HG03025 (cell line): ENCODE measurements at regions not wholly inside any gene's neighbourhood (a gene's known extent, or its start where the extent isn't known, plus 50 kb on each side); places are given as distances from the start of the nearest gene placed in this dataset.

ENCODE experiments used
- ATAC-seq: cut with Tn5 transposase; IDR thresholded peaks from one replicate; pipeline ENCODE4 v1.9.1; 2021; ENCODE audit warnings: mild to moderate bottlenecking, moderate library complexity; ENCODE audit not compliant: unreplicated experiment, low FRiP score

DNA sequence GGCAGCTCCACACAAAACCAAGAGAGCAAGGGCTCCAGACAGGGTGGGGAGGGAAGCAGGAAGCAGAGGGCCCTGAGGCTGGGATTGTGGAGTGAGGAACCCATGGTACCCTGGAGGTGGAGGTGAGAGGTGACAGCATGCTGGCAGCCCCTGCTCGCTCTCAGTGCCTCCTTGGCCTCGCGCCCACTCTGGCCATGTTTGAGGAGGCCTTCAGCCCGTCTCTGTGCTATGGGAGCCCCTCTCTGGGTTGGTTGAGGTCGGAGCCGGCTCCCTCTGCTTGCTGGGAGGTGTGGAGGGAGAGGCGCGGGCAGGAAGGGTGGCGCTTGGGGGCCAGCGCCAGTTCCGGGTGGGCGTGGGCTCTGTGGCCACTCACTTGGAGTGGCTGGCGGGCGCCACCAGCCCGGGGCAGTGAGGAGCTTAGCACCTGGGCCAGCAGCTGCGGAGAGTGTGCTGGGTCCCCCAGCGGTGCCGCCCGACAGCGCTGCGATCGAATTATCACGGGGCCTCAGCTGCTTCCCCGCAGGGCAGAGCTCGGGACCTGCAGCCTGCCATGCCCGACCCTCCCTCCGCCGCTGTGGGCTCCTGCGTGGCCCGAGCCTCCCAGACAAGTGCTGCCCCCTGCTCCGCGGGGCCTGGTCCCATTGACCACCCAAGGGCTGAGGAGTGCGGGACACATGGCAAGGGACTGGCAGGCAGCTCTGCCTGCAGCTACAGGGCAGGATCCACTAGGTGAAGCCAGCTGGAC lies 196.0 kb downstream of the DACT1 start:
- ATAC-seq, result no peak

DNA sequence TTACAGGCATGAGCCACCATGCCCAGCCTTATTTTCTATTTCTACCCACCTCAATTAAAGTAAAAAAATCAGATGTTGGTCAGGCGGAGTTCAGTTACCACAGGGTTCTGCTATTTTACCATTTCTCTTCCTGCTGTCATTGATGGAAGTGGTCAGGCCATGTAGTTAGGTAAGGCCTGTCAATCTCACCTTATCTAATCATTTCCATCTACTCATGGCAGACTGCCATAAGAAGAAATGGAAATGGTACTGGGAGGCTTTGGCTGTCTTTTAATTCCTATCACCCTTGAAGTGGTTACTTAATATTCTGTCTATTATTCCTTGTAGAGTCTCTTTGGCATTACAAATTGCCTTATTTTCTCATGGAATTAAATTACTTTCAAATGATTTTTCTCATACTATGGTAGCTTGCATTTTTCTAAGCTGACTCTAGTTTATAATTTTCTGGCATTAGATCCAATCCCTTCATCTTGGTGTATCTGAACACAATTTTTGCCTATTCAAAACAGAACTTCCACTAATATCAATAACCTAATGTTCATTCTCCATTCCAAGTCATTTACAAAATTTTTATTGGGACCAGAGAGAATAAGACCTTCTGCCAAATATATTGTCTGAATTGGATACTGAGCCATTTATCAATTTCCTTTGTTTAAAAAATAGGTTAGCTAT lies 198.7 kb downstream of the DACT1 start:
- ATAC-seq, result no peak

DNA sequence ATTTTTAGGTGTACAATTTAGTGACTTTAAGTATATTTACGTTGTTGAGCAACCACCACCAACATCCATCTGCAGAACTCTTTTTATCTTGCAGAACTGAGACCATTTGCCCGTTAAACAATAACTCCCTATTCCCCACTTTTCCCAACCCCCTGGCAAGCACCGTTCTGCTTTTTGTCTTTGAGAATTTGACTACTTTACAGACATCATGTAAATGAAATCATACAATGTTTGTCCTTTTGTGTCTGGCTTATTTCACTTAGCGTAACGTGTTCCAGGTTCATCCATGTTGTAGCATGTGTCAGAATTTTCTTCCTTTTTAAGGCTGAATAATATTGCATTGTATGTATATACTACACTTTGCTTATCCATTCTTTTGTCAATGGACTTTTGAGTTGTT lies 201.5 kb downstream of the DACT1 start:
- no peak for ATAC-seq

DNA sequence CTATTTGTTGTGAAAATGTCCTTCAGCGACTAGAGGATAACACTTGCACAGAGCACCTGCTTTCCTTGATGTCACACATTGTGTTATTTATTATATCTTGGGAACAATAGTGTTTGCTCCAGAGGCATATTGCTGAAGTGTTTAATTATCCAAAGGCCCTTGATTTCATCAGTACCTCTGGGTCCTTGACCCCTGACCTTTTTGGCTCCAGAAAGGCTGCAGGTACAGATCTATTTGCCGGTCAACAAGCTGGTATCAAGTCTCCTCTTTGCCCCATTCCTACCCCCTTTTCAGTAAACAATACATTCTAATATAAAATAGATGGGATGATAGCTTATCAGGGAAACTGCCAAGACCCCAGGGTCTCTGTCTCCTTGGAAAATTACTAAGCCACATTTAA lies 206.8 kb downstream of the DACT1 start:
- no peak for ATAC-seq

DNA sequence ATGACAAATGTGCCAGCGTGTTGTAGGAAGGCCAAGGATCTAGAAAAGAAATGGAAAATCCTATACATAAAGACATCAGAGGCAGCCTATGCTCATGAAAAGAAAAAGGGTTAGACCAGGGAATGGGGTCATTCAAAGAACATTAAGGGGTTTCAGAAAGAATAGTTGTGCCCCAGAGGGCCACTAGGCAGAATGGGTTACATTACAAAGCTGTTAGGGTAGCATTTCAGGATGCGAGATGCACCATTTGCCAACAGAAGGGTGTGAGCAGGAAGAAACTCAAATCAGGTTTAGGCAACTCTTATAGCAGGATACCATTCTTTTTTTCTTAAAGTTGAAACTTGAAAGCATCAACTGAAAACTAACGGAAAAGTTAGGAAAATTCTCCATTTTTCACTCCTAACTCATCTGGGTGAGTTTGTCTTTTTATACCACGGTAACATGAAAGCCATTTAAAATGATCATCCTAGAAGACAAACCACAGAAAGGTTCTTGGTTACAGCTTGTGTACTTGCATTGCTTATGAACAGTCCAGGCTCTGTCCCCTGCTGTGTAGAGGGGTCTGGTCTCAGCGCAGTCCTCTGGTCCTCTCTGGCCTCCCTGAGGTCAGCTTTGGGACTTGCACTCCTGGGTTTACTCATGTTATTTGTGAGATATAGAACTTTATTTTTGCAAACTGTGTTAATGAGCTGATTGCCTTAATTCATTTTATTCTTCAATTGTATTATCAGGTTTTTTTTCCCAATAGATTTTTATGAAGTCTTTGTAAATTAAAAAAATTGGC lies 209.1 kb downstream of the DACT1 start:
- ATAC-seq, result no peak

DNA sequence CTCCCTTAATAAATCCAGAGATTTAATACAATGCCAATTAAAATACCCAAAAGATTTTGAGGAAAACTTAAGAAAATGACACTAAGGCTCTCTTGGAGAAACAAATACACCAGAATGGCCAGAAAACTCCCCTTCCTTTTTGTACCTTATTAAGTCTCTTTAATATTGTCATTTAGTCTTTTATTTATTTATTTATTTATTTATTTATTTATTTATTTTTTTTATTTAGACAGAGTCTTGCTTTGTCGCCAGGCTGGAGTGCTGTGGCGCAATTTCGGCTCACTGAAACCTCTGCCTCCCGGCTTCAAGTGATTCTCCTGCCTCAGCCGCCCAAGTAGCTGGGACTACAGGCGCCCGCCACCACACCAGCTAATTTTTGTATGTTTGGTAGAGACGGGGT lies 210.6 kb downstream of the DACT1 start:
- no peak for ATAC-seq

DNA sequence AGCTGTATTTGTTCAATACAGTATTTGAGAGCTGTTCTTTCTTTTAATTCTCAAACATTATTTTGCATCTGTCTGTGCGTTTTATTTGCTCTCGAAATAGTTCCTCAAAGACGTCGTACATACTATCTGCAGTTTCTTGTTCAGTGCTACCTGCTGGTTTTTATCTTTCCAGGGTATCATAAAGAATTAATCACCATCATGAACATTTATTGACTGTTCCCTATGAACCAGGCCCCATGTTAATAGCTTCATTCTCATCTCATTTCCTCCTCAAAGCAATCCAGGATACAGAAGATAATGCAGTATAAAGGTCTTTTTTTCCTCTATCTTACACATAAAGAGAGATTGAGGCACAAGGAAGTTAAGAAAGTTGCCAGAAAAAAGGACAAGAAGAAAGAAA lies 211.8 kb downstream of the DACT1 start:
- ATAC-seq, result no peak

DNA sequence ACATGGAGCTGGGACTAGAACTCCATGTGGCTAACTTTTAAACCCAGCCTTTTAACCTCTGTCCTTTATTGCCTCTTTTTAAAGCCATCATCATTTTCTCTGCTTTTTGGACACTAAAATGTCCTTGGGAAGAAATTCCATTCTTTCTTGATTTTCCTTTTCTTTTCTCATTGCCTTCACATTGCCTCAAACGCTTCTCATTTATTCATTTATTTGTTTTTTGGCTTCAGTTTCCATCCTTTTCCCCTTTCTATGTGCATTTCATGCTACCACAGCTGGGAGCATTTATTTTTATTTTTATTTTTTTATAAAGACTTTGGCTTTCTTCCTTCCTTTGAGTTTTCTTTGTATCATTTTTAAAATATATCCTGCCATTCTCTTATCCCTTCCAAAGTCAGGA lies 212.2 kb downstream of the DACT1 start:
- ATAC-seq, result no peak

DNA sequence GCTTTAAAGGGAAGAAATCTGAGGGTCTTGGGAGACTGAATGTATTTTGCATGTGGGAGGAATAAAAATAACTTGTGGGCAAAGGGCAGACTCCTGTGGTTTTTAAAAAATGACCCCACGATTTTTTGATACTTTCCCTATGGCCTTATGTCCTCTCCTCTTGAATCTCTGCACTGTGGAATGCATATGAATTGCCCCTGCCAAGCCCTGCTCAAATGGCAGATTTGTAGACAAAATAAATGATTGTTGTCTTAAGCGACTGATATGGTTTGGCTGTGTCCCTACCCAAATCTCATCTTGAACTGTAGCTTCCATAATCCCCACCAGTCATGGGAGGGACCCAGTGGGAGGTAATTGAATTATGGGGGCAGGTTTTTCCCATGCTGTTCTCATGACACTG lies 223.8 kb downstream of the DACT1 start:
- ATAC-seq, result no peak

DNA sequence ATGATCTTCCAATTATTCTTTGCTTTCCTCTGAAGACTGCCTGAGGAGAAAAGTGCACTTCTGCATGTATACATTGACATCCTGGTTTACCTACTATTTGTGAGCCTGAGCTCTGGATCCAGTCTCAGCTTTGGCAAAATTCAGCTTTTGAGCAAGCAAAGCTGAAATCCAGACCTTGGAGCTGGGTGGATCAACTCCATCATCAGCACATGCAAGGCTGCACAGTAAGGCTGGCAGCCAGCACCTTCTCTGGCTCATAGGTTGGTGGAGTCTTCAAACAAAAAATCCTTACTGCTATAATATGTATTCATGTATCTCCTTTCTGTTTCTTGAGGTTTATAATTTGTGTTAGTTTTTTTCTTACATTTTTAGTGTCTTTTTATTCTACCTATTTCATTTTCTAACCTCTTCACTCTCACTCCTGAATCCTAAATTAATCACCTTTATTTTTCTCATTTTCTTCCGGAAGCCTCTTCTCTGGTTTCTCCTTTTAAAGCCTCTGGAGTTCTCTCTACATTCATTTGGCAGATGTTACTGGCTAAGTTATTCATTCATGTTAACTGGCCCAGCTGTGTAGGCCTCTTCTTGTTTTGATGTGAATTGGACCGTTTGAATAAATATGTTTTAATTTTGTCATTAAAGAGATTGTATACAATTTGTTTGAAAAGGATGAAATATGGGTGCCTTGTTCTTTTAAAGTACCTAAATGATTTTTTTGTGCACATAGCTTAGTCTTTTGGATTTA lies 224.8 kb downstream of the DACT1 start:
- no peak for ATAC-seq

DNA sequence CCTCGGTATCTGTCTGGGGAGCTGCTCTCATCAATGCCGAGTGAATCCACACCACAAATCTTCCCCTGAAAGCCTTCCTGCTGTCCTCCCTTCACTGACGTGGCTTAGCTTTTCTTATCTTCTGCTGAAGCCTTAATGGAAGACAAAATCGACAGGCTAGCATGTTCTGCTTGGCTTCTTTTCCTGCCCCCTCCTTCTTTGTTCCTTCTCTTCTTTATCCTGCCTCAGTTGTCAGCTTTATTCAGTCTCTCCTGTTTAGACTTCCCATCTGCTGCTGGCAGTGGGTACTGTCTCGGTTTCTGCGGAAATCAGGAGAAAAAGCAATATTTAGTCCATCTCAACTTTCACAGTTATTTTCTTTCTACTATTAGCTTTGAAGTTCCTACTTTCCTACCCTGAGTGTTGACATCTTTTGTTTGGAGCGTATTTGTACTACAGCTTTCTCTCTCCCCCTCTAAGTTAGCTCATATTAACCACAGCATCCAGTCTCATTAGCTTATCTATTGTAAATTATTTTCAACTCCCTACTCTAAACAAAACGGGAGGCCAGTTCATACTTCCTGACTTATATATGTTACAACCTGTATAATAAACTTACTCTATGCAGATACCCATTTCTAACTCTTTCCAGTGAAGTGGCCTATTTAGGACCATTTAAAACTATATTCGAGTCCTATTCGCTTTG lies 226.0 kb downstream of the DACT1 start:
- no peak for ATAC-seq

DNA sequence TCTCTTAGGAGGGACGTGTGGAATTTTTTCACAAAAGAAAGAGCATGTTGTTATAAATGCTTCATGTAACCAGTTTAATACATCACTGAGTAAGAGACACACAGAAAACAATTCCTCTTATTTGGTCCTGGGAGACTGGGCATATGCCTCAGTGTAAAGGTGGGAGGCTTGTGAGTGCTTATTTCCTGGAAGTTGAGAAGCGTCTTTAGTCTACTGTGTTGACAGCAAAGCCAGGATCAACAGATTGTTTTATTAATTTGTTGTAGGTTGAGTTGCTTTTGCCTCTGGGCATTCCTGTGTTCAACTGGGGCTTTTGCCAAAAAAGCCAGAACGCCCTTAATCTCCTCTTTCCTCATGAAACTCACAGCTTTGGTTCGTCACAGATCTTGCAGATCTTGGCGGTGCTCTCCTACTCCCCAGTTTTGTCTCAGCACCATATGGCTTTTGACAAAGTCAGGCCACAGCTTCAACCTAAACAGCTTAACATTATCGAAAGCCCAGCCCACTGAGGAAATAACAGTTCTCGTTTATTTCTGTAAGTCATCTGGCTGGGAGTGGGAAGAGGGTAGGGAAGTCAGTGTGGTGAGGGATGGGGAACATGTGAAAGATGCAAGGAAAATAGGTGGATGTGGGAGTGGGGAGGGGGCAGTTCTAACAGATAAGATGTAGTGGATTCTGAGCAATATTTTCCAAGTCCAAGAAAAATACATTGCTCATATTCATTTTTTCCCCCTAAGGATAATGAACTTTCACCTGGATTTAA lies 227.2 kb downstream of the DACT1 start:
- ATAC-seq, result no peak

DNA sequence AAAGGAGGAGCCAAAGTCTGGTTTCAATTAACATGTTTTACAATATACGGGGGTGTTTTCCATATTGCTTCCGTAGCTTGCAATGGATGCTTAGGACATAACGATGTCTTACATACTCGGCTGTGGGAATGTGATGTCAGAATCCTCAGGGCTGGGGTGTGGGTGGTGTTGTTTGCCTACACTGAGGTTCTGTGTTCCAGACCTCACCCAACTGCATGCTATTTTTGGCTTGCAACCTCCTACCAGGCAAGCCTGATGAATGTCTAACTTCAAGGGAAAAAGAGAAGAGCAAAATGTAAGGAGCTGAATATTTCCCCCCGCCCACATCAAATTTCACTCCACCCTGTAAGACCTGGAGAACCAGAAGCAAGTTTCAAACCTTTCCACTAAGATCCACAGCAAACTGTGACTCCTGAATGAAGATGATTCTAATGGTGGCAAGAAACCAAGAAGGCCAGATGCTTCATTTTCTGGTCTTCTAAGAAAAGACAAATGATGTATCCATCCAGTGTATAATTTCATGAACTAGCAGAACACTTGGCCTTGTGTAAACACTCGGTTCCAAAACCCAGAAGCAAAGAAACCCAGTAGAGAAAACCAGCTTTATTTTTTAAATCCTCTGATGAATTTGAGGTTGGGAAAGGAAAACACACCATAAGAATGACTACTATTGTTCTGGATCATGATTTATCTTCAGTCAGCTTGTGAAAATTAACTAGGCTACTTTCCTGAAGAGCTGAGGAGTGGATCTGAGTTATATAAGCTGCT lies 227.9 kb downstream of the DACT1 start:
- ATAC-seq, result no peak

DNA sequence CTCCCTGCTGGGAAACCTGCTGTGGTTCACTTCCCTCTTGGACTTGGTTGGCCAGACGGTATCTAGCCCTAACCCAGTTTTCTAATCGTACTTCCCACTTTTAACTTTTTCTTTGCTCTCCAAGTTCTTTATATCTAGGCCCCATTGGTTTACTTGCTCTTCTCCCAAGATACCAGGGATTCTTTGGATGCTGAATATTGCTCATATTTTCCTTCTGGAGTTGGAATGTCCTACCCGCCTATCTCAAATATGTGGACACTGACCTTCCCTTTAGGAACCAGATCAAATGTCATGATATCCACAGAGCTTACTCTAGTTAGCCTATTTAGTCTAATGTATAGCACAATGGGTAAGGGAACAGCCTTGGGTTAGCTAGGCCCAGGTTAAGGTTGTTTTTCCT lies 228.6 kb downstream of the DACT1 start:
- ATAC-seq, result no peak

DNA sequence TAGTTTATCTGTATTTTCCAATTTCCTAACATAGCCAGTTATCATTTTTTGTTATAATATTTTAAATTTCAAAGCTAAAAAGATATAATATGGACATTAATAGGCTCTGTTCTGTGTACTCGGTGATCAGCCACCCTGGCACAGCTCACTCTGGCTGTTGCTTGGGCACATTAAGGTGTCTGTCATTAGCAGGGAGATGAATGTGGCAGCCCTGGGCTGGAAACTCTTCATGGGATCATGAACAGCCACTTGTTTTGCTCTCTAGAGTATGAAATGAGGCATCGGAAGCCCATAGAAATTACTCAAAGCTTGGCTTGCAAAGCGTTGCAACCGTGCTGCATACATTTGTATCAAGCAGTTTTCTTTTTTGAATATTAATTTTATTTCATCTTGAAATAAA lies 233.2 kb downstream of the DACT1 start:
- ATAC-seq, result no peak

DNA sequence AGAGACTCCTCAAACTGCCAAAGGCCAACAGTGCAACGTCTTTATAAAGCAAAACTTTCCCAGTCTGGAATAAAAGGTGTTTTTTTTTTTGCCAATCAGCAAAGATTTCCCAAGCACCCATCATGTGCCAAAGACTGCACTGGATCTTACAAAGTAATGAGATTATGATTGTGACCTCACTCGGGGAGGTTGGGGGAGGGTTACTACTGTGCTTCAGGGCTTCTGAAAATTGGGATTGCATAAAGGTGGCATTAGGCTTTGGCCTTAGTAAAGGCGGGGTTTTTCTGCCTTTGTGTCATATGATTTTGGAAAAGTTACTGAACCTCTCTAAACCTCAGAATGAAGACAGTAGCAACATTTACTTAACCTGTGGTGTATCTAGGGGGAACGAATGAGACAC lies 233.8 kb downstream of the DACT1 start:
- ATAC-seq, result no peak

DNA sequence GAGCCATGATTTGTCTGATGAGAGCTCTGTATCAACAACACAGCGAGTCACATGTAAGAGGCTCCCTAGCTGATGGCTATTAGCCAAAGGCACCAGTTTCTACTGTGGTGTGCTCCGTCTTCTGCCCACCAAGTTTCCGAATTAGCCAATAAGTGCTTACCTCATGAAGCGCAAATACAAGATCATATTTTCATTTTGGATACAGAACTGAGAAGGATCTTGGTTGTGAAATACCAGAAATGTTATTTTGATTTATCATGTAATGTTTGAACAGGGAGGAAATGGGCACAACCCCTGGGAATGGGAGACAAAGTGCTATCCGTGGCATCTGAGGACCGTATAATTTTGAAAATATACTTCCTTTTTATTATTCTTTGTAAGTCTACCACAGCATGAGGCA lies 234.3 kb downstream of the DACT1 start:
- ATAC-seq, result no peak

DNA sequence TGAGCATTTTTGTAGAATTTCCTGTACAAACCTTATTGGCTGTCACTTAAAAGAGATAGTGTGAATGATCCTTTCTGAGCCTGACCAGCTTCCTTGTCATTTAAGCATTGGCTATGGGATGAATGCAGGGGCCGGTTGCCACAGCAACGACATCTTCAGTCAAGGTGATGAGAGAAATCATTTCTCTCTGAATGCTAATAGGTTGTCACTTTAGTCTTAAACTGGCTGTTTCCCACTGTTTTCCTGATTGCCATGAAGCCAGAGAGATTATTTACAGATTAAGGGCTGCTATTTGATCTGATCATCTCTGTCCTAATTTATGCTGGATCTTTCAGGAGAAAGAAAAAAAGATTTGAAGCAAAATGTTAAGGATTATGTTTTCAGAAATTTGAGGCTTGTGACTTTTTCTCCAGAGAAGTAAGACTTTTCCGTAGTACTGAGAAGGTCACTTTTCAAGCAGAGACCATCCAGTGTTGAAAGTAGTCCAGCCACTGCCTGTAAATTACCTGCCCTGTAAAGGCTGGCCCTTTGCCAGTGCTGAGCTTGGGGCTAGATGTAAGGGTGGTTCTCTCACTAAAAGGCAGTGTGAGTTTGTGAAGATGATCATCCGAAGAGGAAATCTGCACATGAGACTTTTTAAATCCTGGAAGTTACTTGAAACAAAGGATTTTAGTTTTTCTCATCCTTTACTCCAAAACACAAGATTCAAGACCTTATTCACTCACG lies 235.6 kb downstream of the DACT1 start:
- no peak for ATAC-seq
